Prostate gland (tissue), 2 donors: ENCODE measurements at regions not wholly inside any gene's neighbourhood (a gene's known extent, or its start where the extent isn't known, plus 50 kb on each side); places are given as distances from the start of the nearest gene placed in this dataset.

Source experiments
- POLR2A ChIP-seq: fragments of 450-650 bp; IDR thresholded peaks from one replicate; pipeline ENCODE4 v1.6.1; 2016; ENCODE audit warnings: antibody characterized with exemption, mild to moderate bottlenecking
- TF ChIP-seq, protein P1 (sequence below), 4 experiments: fragments of 200-600 bp in 2 of 4; fragments of 450-650 bp in 2 of 4; sonication (generic) in 2 of 4; IDR thresholded peaks; 1 replicate in 3 of 4; 2 replicates in 1 of 4; pipeline ENCODE4 v1.5.1; 2016 to 2019; ENCODE audit warnings: antibody characterized with exemption in 4 of 4, mild to moderate bottlenecking in 2 of 4, moderate library complexity in 2 of 4

DNA sequence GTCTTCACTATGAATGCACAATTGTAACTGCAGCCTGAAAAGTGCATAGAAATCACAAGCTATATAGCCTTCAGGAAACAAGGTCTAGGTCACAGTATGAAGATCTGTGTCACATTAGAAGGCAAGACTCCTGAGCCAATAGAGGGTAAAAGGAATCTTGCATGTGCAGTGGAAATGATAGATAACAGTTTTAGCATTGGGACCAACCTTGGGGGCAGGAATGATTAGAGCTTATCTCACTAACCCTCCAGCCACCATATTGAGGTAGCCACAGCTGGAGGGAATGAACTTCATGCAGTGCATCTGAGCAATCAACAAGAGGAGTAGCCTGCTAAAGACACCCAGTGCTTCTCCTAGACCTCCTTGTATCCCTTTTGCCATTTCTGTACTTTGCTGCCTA, 390.1 kb downstream of the LTN1 start:
- TF ChIP-seq, protein P1, sequence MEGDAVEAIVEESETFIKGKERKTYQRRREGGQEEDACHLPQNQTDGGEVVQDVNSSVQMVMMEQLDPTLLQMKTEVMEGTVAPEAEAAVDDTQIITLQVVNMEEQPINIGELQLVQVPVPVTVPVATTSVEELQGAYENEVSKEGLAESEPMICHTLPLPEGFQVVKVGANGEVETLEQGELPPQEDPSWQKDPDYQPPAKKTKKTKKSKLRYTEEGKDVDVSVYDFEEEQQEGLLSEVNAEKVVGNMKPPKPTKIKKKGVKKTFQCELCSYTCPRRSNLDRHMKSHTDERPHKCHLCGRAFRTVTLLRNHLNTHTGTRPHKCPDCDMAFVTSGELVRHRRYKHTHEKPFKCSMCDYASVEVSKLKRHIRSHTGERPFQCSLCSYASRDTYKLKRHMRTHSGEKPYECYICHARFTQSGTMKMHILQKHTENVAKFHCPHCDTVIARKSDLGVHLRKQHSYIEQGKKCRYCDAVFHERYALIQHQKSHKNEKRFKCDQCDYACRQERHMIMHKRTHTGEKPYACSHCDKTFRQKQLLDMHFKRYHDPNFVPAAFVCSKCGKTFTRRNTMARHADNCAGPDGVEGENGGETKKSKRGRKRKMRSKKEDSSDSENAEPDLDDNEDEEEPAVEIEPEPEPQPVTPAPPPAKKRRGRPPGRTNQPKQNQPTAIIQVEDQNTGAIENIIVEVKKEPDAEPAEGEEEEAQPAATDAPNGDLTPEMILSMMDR (IDR thresholded peaks at IDR 0.05): no peak
- TF ChIP-seq POLR2A: no peak
